ENCODE measurements at regions not wholly inside any gene's neighbourhood (a gene's known extent, or its start where the extent isn't known, plus 50 kb on each side); places are given as distances from the start of the nearest gene placed in this dataset.

DNA sequence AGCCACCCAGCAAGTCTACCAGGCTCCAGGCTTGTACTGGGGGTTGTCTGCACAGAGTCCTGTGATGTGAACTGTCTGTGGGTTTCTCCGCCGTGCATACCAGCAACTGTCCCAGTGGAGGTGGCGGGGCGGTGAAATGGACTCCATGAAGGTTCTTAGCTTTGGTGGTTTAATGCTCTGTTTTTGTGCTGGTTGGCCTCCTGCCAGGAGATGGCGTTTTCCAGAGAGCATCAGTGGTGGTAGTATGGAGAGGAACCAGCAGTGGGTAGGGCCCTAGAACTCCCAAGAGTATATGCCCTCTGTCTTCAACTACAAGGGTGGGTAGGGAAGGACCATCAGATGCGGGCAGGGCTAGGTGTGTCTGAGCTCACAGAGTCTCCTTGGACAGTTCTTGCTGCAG is 303.8 kb downstream of the TMEM121 start:
- no peak for TF ChIP-seq POLR2A (IDR thresholded peaks at IDR 0.05)
- TF ChIP-seq, protein P1, sequence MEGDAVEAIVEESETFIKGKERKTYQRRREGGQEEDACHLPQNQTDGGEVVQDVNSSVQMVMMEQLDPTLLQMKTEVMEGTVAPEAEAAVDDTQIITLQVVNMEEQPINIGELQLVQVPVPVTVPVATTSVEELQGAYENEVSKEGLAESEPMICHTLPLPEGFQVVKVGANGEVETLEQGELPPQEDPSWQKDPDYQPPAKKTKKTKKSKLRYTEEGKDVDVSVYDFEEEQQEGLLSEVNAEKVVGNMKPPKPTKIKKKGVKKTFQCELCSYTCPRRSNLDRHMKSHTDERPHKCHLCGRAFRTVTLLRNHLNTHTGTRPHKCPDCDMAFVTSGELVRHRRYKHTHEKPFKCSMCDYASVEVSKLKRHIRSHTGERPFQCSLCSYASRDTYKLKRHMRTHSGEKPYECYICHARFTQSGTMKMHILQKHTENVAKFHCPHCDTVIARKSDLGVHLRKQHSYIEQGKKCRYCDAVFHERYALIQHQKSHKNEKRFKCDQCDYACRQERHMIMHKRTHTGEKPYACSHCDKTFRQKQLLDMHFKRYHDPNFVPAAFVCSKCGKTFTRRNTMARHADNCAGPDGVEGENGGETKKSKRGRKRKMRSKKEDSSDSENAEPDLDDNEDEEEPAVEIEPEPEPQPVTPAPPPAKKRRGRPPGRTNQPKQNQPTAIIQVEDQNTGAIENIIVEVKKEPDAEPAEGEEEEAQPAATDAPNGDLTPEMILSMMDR (IDR thresholded peaks at IDR 0.05), result no peak
- intact Hi-C loops (cut with DNase I), result no loop called here
- no peak for DNase-seq
- no peaks in the 10 kb centered on the region for H3K4me1 ChIP-seq
- ATAC-seq, result no peak
- H3K27me3 ChIP-seq, result peaks cover 0 to 25% (median 3%) of the 10 kb centered on the region in 9 donors
- peaks cover 0 to 6% (median 0%) of the 10 kb centered on the region in 12 donors for H3K9me3 ChIP-seq
- no peaks in the 10 kb centered on the region for H3K36me3 ChIP-seq
- H3K4me3 ChIP-seq, result no peak overlapping the region
- WGBS, 4 donors, result 65 to 76% (median 72%) methylated on average over 5 to 6 of the region's 6 CpGs
- H3K27ac ChIP-seq, result no peak overlapping the region

DNA sequence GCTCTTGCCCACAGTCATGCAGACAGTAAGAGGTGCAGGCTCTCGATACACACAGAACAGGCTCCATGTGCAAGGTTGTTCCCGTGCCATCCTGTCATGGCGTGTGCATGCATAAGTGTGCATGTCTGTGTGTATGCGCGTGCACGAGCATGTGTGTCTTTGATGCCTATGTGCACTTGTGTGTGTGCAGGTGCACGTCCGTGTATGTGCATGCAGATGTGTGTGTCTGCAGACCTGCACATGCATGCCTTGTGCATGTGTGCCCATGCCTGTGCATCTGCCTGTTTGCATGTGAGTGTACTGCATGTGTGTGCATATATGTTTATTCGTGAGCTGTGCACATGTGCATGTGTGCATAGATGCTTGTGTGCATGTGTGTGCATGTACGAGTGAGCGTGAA is 309.8 kb downstream of the TMEM121 start:
- H3K9me3 ChIP-seq, result peaks cover 0 to 6% (median 0%) of the 10 kb centered on the region in 12 donors
- no peak for TF ChIP-seq POLR2A (IDR thresholded peaks at IDR 0.05)
- TF ChIP-seq, protein P1 (IDR thresholded peaks at IDR 0.05), result no peak
- no peaks in the 10 kb centered on the region for H3K4me1 ChIP-seq
- H3K36me3 ChIP-seq, result no peaks in the 10 kb centered on the region
- 82 to 90% (median 87%) methylated on average over 7 to 11 of the region's 11 CpGs for WGBS, 4 donors
- H3K27ac ChIP-seq, result no peak overlapping the region
- intact Hi-C loops (cut with DNase I), result no loop called here
- H3K4me3 ChIP-seq, result no peak overlapping the region
- peaks cover 0 to 22% (median 0%) of the 10 kb centered on the region in 9 donors for H3K27me3 ChIP-seq
- DNase-seq (no peak), ATAC-seq (no peak)

DNA sequence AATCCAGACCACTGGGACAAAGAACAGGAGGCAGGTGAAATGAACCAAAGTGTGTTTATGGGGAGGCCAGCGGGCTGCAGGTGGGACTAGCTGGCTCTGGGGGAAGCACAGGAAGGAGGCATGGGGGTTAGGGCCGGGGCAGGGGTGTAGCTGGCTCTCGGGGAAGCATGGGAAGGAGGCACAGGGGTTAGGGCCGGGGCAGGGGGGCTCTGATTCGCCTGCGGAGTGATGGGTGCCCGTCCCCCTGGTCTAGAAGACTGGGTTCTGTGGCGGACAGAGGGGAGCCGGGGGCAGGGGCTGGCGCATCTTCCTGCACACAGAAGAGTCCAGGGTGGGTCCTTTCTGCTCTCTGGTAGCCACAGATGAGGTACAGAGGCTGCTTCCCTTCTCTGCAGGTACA is 310.3 kb downstream of the TMEM121 start:
- H3K27me3 ChIP-seq, result peaks cover 0 to 18% (median 0%) of the 10 kb centered on the region in 9 donors
- H3K4me1 ChIP-seq, result no peaks in the 10 kb centered on the region
- H3K27ac ChIP-seq, result no peak overlapping the region
- no peak overlapping the region for H3K4me3 ChIP-seq
- no peak for ATAC-seq
- WGBS, 4 donors, result 60 to 71% (median 69%) methylated on average over 6 to 10 of the region's 10 CpGs
- DNase-seq, result no peak
- intact Hi-C loops (cut with DNase I), result no loop called here
- no peaks in the 10 kb centered on the region for H3K36me3 ChIP-seq
- H3K9me3 ChIP-seq, result peaks cover 0 to 6% (median 0%) of the 10 kb centered on the region in 12 donors
- TF ChIP-seq POLR2A (IDR thresholded peaks at IDR 0.05), result no peak
- TF ChIP-seq, protein P1 (IDR thresholded peaks at IDR 0.05), result no peak

DNA sequence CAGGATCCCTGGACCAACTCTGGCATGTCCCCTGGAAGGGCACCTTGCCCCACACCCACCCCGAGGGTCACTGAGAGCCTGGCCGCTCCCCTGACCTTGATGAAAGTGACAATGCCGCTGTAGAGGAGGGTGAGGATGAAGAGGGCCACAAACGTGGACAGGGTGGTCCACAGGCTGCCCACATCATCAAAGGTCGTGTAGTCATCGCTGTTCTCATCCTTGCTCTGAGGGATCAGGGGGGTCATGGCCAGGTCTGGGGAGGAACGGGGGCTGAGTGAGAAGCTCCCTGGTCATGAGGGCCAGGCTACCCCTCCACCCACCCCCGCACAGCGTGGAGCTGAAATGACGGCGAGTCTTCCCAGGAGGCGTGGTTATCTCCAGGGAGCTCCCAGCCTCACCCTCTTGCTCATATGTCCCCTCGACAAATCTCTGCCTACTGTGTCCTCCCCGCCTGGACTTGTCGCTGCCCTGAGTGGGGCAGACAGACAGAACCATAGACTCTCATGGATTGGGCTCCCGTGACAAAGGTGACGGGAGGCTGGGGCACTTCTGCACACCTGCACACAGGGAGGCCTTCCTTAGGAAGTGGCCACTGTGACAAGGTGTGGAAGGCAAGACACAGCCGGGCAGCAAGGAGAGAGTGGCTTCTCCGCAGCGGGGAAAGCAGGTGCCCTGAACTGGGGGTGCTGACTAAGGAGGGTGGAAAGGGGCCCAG is 311.1 kb downstream of the TMEM121 start:
- ATAC-seq (no peak), DNase-seq (no peak)
- WGBS, 4 donors, result 81 to 84% (median 82%) methylated on average over 19 to 20 of the region's 20 CpGs
- H3K27me3 ChIP-seq, result peaks cover 0 to 11% (median 0%) of the 10 kb centered on the region in 9 donors
- H3K4me3 ChIP-seq, result no peak overlapping the region
- intact Hi-C loops (cut with DNase I), result no loop called here
- no peak for TF ChIP-seq POLR2A (IDR thresholded peaks at IDR 0.05)
- peaks cover 0 to 4% (median 0%) of the 10 kb centered on the region in 12 donors for H3K9me3 ChIP-seq
- H3K27ac ChIP-seq, result no peak overlapping the region
- no peaks in the 10 kb centered on the region for H3K36me3 ChIP-seq
- H3K4me1 ChIP-seq, result no peaks in the 10 kb centered on the region

DNA sequence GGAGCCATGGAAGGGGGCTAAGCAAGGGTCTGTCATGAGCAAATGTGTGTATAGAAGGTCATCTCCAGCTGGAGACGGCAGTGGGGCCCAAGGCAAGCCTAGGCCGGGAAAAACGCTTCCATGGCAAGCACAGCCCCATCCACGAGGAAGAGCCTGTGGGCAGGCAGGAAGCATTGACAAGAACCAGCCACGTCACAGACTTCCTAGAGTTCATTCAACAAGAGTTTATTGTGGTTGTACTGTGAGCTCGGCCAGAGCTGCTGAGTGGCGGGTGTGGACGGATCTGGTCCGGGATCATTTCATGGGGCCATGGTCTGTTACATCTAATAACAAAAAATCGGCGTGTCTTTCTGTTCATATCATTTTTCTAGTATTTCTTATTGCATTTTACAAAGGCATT is 311.7 kb downstream of the TMEM121 start:
- no peaks in the 10 kb centered on the region for H3K9me3 ChIP-seq
- H3K27me3 ChIP-seq, result peaks cover 0 to 9% (median 0%) of the 10 kb centered on the region in 9 donors
- DNase-seq (no peak), ATAC-seq (no peak)
- H3K4me1 ChIP-seq, result no peaks in the 10 kb centered on the region
- no peak overlapping the region for H3K27ac ChIP-seq
- H3K4me3 ChIP-seq, result no peak overlapping the region
- no peaks in the 10 kb centered on the region for H3K36me3 ChIP-seq
- WGBS, 4 donors, result 82 to 87% (median 84%) methylated on average over 11 of the region's 11 CpGs
- intact Hi-C loops (cut with DNase I), result no loop called here
- no peak for TF ChIP-seq POLR2A (IDR thresholded peaks at IDR 0.05)
- TF ChIP-seq, protein P1 (IDR thresholded peaks at IDR 0.05), result no peak

Data from heart left ventricle (tissue), 16 donors.